GM19468 (cell line): ENCODE measurements at regions not wholly inside any gene's neighbourhood (a gene's known extent, or its start where the extent isn't known, plus 50 kb on each side); places are given as distances from the start of the nearest gene placed in this dataset.

Source experiments
- ATAC-seq: cut with Tn5 transposase; IDR thresholded peaks from one replicate; pipeline ENCODE4 v1.9.1; 2021; ENCODE audit warnings: mild to moderate bottlenecking, moderate library complexity, moderate number of reproducible peaks; ENCODE audit not compliant: unreplicated experiment; ENCODE audit errors: extremely low read depth

DNA sequence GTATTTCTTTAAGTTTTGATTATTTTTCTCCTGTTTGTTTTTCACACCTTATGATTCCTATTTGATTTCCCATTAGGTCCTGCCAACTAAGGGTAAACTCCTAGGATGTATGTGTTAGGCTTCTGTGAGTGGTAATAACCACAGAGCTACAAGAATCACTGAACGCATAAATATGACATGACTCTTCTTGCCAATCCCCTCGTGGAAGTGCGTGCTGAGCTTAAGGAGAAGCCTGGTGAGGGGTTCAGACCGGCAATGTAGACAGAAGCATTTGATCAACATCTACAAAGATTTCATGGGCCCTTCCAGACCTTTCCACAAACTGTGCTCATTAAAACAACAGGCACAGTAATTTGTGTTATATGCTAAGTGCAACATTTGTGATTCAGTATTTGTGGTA, 273.8 kb upstream of the SNX7 start:
- ATAC-seq, result no peak

DNA sequence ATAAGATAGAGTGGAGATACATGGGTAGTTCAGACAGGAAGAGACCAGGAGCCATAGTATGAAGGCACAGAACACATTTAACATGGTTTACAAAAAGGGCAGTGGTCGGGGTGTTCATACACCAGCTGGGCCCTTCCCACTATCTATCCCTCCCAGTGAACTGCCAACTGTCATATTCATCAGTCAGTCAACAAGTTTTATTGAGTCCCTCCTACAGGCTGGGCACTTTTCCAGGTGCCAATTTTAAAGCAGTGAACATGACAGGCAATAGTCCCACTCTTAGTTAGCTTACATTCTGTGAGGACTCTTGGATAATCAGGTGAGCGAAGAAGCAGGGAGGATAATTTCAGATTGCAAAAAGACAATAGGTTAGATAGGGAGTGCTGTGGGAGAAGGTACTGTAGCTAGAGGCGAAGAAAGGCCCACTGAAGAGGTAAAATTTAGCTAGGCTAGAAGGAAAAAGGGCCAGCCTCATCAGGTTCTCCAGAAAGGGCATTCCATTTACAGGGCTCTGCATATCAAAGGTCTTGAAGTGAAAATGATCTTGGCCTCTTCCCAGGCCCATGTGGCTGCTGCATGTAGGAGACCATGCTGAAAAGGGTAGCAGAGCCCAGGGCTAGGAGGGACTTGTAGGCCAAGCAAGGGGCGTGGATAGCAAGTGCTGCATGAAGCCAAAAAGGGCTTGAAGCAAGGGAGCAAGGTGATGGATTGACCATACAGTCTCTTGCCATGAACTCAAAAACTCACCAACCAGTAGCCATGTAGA, 274.7 kb upstream of the SNX7 start:
- ATAC-seq, result no peak

- ATAC-seq, result no peak
Measured at GRCh38 chr1:98385652-98386051, 275.9 kb upstream of the SNX7 start.

DNA sequence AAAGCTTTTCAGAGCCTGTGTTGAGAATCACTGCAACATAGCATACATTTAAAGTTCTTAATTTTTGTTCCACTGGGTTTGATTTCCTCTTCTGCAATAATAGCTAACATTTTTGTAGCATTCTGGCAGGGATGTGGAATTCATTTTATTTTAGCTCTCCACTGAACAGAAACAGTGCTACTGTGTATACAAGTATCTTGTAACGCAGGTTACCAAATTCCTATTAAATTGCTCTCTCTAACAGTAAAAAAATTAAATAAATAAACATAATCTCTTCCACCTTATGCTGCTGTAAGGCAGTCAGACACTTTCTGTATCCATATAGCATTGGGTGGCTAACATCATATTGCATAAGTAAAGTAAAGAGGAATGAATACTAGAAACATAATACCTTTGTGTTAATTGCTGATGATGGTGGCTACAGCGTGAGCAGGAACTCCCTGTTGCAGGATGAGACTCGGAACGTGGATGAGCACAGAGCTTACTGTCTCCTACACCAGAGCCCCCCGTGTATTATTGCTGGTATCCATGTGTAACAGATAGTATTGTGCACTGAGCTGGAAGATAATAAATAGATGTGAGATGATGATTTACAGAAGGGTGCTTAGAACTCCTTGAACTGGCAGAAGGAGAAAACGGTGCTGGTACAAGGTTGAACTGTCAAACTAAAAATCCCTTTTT, 276.9 kb upstream of the SNX7 start:
- ATAC-seq, result no peak

- no peak for ATAC-seq
Measured at GRCh38 chr1:98382986-98383740, 278.4 kb upstream of the SNX7 start.

DNA sequence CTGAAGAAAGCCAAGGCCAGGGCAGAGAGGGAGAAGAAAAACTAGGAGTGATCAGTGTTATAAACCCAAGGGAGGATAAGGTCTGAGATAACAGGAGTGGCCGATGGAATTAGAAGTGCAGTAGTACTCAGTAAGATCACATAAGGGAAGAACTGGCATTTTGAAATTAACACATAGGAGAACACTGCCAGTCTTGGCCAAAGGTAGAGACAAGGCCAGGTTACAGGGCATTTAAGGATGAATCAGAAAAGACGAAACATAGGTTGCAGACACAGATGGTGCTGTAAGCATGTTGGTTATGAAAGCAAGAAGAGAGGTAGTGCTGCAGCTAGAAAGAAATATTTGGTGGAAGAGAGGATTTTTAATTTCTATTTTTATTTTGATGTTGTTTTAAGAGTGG, 278.9 kb upstream of the SNX7 start:
- no peak for ATAC-seq

GRCh38 chr1:98374098-98374497, 287.4 kb upstream of the SNX7 start:
- no peak for ATAC-seq

DNA sequence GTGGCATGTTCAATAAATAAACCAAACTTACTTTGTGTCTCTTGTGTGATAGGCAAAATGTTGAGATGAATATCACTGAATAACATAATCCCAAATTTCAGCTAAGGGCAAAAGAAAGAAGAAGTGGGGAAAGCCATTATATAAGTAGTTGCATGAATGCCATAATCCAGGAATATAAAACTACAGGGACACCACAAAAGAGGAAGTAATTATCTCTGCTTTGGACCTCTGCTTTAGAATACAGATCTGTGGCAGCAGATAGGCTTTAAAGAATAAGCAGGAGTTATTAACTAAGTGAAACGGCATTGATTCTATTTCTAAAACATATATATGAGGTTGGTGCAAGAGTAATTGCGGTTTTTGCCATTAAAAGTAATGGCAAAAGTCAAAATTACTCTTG, 288.5 kb upstream of the SNX7 start:
- no peak for ATAC-seq

- ATAC-seq, result no peak
Measured at GRCh38 chr1:98371764-98372163, 289.8 kb upstream of the SNX7 start.

GRCh38 chr1:98369463-98369862, 292.1 kb upstream of the SNX7 start:
- no peak for ATAC-seq

GRCh38 chr1:98368995-98369394, 292.5 kb upstream of the SNX7 start:
- ATAC-seq, result no peak

DNA sequence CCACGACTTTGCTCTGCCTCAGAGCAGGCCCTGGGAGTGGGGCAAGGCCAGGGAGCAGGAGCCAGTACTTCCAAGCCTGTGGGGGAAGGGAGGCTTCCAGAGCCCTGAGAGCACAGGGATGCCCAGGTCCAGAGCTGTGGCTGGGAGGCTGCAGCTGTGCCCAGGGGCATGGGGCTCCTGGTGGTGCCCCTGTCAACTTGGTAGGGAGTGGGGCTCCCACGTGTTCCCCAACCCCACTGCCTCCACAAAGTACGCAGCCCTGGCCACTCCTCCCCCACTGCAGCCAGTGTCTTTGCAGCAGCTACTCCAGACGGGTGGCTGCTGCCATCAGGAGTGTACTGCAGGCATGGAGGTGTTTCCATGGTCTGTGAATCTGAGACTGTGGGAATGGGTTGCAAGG, 294.1 kb upstream of the SNX7 start:
- ATAC-seq, result no peak

- ATAC-seq, result no peak
Measured at GRCh38 chr1:98366343-98366742, 295.2 kb upstream of the SNX7 start.

DNA sequence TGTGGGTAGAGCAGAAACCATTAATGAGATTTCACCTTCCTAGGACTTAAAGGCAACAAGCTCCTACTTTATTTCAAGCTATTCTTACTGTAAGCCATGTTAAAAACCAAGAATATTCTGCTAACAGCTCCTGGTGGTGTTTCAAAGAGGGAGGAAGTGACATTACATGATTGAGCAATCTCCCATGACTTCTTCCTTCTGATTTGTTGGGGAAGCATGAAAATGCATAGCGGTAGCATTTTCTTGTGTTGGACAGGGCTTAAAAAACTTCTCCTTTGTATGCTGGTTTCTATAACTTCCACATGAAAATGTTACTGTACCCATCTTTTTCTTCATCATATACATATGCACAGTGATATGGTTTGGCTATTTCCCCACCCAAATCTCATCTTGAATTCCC, 297.0 kb upstream of the SNX7 start:
- no peak for ATAC-seq

DNA sequence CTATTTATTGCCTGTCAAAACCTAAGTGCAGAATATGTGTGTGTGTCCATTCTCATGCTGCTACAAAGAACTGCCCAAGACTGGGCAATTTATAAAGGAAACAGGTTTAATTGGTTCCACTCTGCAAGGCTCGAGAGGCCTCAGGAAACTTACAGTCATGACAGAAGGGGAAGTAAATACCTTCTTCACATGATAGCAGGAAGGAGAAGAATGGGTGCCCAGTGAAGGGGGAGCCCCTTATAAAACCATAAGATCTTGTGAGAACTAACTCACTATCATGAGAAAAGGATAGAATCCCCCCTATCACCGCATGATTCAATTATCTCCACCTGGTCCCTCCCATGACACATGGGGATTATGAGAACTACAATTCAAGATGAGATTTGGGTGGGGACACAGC, 300.7 kb upstream of the SNX7 start:
- ATAC-seq, result no peak

DNA sequence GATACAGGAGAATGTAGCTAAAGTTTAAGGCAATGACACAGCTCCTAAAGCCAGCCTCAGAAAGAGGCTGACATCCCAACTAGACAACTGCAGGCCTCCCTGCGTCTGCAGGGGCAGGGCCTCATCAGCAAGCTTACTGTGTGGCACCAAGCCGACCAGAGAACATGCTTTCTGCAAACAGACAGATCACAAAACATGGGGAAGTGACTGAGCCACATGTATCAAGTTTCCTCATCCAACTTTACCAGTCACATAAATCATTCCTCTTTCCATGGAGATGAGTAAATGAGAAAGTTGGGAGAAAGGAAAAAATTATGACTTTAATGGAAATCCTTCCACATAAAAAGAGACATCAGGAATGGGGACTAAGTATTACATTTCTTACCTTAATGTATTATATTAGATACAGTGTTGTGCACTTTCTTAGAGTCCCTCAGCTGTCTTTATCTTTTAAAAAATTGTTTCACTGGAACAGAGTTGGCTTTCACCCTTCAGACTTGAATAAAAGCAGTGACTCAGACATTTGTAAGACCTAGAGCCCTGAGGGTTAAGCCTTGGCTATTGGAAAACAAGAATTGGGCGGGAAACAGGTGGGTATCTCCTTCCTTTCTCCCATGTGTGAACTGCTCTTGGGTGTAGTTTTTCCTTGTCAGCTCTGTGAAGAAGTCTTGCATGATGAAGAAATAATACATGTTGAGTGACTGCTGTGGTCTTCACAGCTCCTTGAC, 305.7 kb upstream of the SNX7 start:
- ATAC-seq, result no peak

DNA sequence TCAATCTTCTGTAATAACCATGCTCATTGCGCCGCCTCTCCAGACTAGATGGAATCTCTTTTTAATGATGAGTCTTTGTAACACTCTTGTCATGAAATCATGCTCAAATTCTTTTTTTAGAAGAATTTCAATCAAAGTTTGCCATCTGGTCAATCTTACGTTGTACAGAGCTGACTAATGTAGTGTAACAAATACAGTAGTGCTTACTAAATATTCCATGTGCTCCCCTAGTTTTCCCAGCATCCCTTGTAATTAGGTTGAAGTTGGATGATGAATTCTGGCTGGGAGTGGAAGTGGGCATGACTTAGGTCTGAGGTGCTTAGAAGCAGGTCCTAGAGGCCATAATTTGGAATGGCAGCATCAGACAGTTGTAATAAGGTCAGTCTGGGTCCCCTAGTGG, 309.1 kb upstream of the SNX7 start:
- no peak for ATAC-seq

DNA sequence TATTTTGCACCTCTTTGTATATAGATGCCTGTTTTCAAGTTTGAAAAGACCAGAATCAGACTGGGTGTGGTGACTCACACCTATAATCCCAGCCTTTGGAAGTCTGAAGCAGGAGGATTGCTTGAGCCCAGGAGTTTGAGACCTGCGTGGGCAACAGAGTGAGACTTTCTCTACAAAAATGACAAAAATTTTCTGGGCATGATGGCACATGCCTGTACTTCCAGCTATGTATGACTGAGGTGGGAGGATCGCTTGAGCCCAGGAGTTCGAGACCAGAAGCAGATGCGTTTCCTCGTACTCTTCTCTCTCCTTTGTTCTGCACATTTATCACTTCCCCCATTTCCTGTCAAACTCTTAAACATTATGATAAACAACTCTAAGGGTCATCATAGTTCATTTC, 310.0 kb upstream of the SNX7 start:
- no peak for ATAC-seq

GRCh38 chr1:98345417-98345816, 316.1 kb upstream of the SNX7 start:
- no peak for ATAC-seq

DNA sequence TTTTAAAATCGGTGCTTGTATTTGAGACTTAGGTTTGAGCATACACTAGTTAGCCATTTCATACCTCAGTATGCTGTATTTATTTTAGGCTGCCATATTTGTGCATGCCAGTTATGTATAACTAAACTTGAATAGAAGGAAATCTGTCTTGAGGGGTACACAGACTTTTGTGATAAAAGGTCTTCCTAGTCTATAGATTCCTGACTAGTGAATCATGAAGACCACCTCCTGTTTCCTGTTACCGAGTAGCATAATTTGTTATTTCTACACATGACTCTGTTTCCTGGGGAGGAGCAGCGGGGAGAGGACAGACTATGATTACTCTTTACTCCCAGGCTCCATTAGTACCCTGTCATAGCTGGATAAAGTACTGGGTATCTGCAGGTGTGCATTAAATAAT, 316.8 kb upstream of the SNX7 start:
- ATAC-seq, result no peak

- ATAC-seq, result no peak
Measured at GRCh38 chr1:98342566-98342965, 319.0 kb upstream of the SNX7 start.
